Stomach (tissue), 8 donors: ENCODE measurements at regions not wholly inside any gene's neighbourhood (a gene's known extent, or its start where the extent isn't known, plus 50 kb on each side); places are given as distances from the start of the nearest gene placed in this dataset.

Experiments
- DNase-seq, 2 donors: peaks; one replicate each; pipeline versions ENCODE4 v3.0.0 to v3.0.0-alpha.2; 2013 to 2019
- H3K27ac ChIP-seq, 5 donors: fragments of 200-600 bp in 4 of 5; sonication (generic) in 4 of 5; one replicate each; pipeline ENCODE4 v1.5.1; 2013 to 2019; ENCODE audit warnings: mild to moderate bottlenecking in 1 of 5, moderate library complexity in 1 of 5
- H3K27me3 ChIP-seq, 3 donors: fragments of 200-600 bp; sonication (generic); one replicate each; pipeline ENCODE4 v1.5.1; 2017 to 2019; ENCODE audit warnings: mixed run types in 1 of 3
- H3K36me3 ChIP-seq, 4 donors: fragments of 200-600 bp; sonication (generic); 1 replicate in 3 of 4; 2 replicates in 1 of 4; pipeline ENCODE4 v1.5.1; 2016 to 2019
- H3K4me1 ChIP-seq, 4 donors: fragments of 200-600 bp; sonication (generic); one replicate each; pipeline ENCODE4 v1.5.1; 2016 to 2019
- H3K4me3 ChIP-seq, 4 donors: fragments of 200-600 bp; sonication (generic) in 3 of 4; one replicate each; pipeline ENCODE4 v1.5.1; 2016 to 2019; ENCODE audit warnings: mild to moderate bottlenecking in 1 of 4
- H3K9me3 ChIP-seq, 4 donors: fragments of 200-600 bp; sonication (generic); one replicate each; pipeline ENCODE4 v1.5.1; 2016 to 2019
- CTCF ChIP-seq, 7 experiments: fragments of 450-650 bp in 4 of 7; fragments of 200-600 bp in 3 of 7; sonication (generic) in 3 of 7; IDR thresholded peaks; one replicate each; pipeline ENCODE4 v1.5.1; 2016 to 2019; ENCODE audit warnings: antibody characterized with exemption in 7 of 7, control low read depth in 2 of 7, mild to moderate bottlenecking in 1 of 7
- EP300 ChIP-seq: sonication (generic); formaldehyde crosslinking; IDR thresholded peaks from one replicate; pipeline ENCODE4 v1.6.1; 2017; ENCODE audit warnings: antibody characterized with exemption
- POLR2A ChIP-seq, 4 donors: fragments of 450-650 bp; IDR thresholded peaks; one replicate each; pipeline ENCODE4 v1.6.1; 2016; ENCODE audit warnings: antibody characterized with exemption in 4 of 4, control low read depth in 2 of 4, mild to moderate bottlenecking in 1 of 4, moderate library complexity in 1 of 4
- POLR2AphosphoS5 ChIP-seq, 3 donors: sonication (generic); formaldehyde crosslinking; IDR thresholded peaks; one replicate each; pipeline ENCODE4 v1.6.1; 2016; ENCODE audit warnings: antibody characterized with exemption in 3 of 3
- WGBS, 5 donors: extraction: QIAGEN DNeasy Blood & Tissue Kit in 3 of 5; methylation state at CpG; one replicate each; pipeline versions ENCODE4 v1.1.5 to v1.1.7; 2013 to 2018; 5-methylcytosine and 5-hydroxymethylcytosine counted together
- intact Hi-C: fragments of 100-400 bp; cut with DNase I; formaldehyde crosslinking; loops from one replicate; pipeline ENCODE4 v1.15.1; 2023; ENCODE audit warnings: low total_unique reads
- donor health status: healthy with polysubstance abuse.
- donor health status: Bipolar disorder and iron deficiency.
- donor health status: healthy.

DNA sequence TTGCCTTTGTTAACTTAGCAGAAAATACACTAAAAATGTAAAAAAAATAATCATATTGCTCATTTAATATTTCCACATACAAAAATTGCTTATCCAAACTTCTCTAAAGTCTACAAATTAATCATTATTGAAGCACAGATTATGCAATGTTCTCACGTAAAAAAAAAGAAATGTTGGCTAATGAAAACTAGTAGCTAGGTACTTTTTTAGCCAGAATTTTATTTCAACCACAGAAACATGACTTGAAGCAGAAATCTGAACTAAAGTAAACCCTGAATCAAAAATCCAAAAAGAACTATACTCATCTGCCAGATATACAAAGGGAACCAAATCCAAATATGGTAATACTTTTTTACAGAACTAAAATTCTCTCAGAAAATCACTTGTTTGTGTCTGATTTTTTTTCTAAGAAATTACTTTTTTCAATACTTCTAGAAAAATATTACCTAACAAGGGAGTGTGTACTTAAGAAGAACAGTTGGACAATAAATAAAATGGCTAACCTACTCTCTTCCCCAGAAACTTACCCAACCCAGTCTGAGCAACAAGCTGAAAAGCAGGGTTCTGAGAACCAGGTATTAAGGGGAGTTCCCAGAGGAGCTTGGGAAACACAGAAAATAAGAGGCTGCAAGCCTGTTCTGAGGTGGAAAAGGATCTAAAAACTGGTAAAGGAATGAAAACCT lies 78.4 kb upstream of the RAP1B start:
- Histone ChIP-seq H3K4me3 (no peak overlapping the region), H3K9me3 (no peaks in the 10 kb centered on the region), H3K27me3 (no peaks in the 10 kb centered on the region), H3K27ac (no peak overlapping the region), H3K4me1 (peaks cover 0 to 6% (median 0%) of the 10 kb centered on the region in 4 donors), H3K36me3 (no peaks in the 10 kb centered on the region)
- TF ChIP-seq CTCF (IDR thresholded peaks at IDR 0.05) = no peak
- no peak for TF ChIP-seq POLR2A (IDR thresholded peaks at IDR 0.05)
- no peak for TF ChIP-seq EP300
- TF ChIP-seq POLR2AphosphoS5 (IDR thresholded peaks at IDR 0.05) = no peak
- DNase-seq = no peak
- intact Hi-C loops = no loop called here
- 54 to 63% (median 61%) methylated on average over 1 of the region's 1 CpG for WGBS, 5 donors

- intact Hi-C loops = no loop called here
- Histone ChIP-seq H3K27me3 (no peaks in the 10 kb centered on the region), H3K27ac (no peak overlapping the region), H3K4me1 (peaks cover 0 to 6% (median 0%) of the 10 kb centered on the region in 4 donors), H3K9me3 (no peaks in the 10 kb centered on the region), H3K4me3 (no peak overlapping the region), H3K36me3 (no peaks in the 10 kb centered on the region)
- TF ChIP-seq EP300 (no peak), POLR2AphosphoS5 (IDR thresholded peaks at IDR 0.05) (no peak), CTCF (IDR thresholded peaks at IDR 0.05) (no peak), POLR2A (IDR thresholded peaks at IDR 0.05) (no peak)
- DNase-seq = no peak
- 79 to 95% (median 81%) methylated on average over 2 of the region's 2 CpGs for WGBS, 5 donors
These were observed 77.8 kb upstream of the RAP1B start for GRCh38 chr12:68532887-68533248.

DNA sequence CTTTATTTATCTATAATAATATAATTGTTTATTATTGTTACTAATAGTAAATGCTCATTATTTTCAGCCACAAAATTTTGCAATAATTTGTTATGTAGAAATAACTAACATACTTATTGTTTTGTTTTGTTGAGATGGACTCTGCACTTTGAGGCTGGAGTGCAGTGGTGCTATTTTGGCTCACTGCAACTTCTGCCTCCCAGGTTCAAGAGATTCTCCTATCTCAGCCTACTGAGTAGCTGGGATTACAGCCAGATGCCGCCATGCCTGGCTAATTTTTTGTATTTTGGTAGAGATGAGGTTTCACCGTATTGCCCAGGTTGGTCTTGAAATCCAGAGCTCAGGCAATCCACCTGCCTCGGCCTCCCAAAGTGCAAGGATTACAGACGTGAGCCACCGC lies 76.6 kb upstream of the RAP1B start:
- H3K4me1 ChIP-seq = peaks cover 0 to 12% (median 4%) of the 10 kb centered on the region in 4 donors
- intact Hi-C loops = no loop called here
- DNase-seq = no peak
- H3K9me3 ChIP-seq = no peaks in the 10 kb centered on the region
- TF ChIP-seq POLR2AphosphoS5 (IDR thresholded peaks at IDR 0.05) (no peak), CTCF (IDR thresholded peaks at IDR 0.05) (no peak), EP300 (no peak), POLR2A (IDR thresholded peaks at IDR 0.05) (no peak)
- 95 to 98% (median 97%) methylated on average over 5 of the region's 5 CpGs for WGBS, 5 donors
- H3K4me3 ChIP-seq = no peak overlapping the region
- H3K36me3 ChIP-seq = no peaks in the 10 kb centered on the region
- H3K27ac ChIP-seq = no peak overlapping the region
- no peaks in the 10 kb centered on the region for H3K27me3 ChIP-seq

GRCh38 chr12:68536885-68537485 lies 73.7 kb upstream of the RAP1B start:
- Histone ChIP-seq H3K36me3 (no peaks in the 10 kb centered on the region), H3K27ac (no peak overlapping the region), H3K4me1 (peaks cover 0 to 19% (median 11%) of the 10 kb centered on the region in 4 donors), H3K27me3 (no peaks in the 10 kb centered on the region), H3K4me3 (no peak overlapping the region), H3K9me3 (no peaks in the 10 kb centered on the region)
- no peak for DNase-seq
- 85 to 93% (median 90%) methylated on average over 6 of the region's 6 CpGs for WGBS, 5 donors
- TF ChIP-seq EP300 (no peak), POLR2A (IDR thresholded peaks at IDR 0.05) (no peak), CTCF (IDR thresholded peaks at IDR 0.05) (no peak), POLR2AphosphoS5 (IDR thresholded peaks at IDR 0.05) (no peak)
- intact Hi-C loops = no loop called here
